OCI-LY3 (cell line): ENCODE measurements at regions not wholly inside any gene's neighbourhood (a gene's known extent, or its start where the extent isn't known, plus 50 kb on each side); places are given as distances from the start of the nearest gene placed in this dataset.

Experiments used
- H2AFZ ChIP-seq: fragments of 200-600, 300-600 bp; shearing (Covaris generic); 2 replicates; pipeline ENCODE4 v1.6.0; 2014; ENCODE audit warnings: antibody characterized with exemption, low read depth, low read length
- H3K27ac ChIP-seq: fragments of 200-600, 300-600 bp; sonication (generic); 2 replicates; pipeline ENCODE4 v1.5.1; 2014; ENCODE audit warnings: mild to moderate bottlenecking, low read length, moderate library complexity, mixed read lengths
- H3K27me3 ChIP-seq: fragments of 200-600, 300-600 bp; sonication (generic); 2 replicates; pipeline ENCODE4 v1.6.1; 2014; ENCODE audit warnings: low read depth, low read length, mixed read lengths
- H3K36me3 ChIP-seq: fragments of 200-600, 300-600 bp; sonication (generic); replicated peaks from 2 replicates; pipeline ENCODE3; 2014; ENCODE audit warnings: low read depth, low read length, mixed read lengths
- H3K4me1 ChIP-seq: fragments of 300-600, 200-600 bp; sonication (generic); 2 replicates; pipeline ENCODE4 v1.6.1; 2014; ENCODE audit warnings: low read length, mixed read lengths
- H3K4me2 ChIP-seq: fragments of 200-600, 300-600 bp; sonication (generic); 2 replicates; pipeline ENCODE4 v1.6.1; 2014; ENCODE audit warnings: low read length, mixed read lengths
- H3K4me3 ChIP-seq: fragments of 300-600, 200-600 bp; sonication (generic); 2 replicates; pipeline ENCODE4 v1.5.1; 2014; ENCODE audit warnings: antibody characterized with exemption, mild to moderate bottlenecking, low read length, moderate library complexity
- H3K79me2 ChIP-seq: fragments of 300-600, 200-600 bp; shearing (Covaris generic); 2 replicates; pipeline ENCODE4 v1.6.1; 2014; ENCODE audit warnings: mild to moderate bottlenecking, low read length, mixed read lengths
- H3K9ac ChIP-seq: fragments of 300-600, 200-600 bp; shearing (Covaris generic); 2 replicates; pipeline ENCODE4 v1.6.0; 2014; ENCODE audit warnings: mild to moderate bottlenecking, low read length, moderate library complexity
- H3K9me3 ChIP-seq: fragments of 200-600, 300-600 bp; shearing (Covaris generic); 2 replicates; pipeline ENCODE4 v1.6.1; 2014; ENCODE audit warnings: low read length, mixed read lengths; ENCODE audit not compliant: insufficient read depth
- H4K20me1 ChIP-seq: fragments of 200-600, 300-600 bp; sonication (generic); 2 replicates; pipeline ENCODE4 v1.6.1; 2016; ENCODE audit warnings: low read length, mixed read lengths; ENCODE audit not compliant: insufficient read depth
- EZH2phosphoT487 ChIP-seq: fragments of 200-600 bp; shearing (Covaris generic); IDR thresholded peaks from 2 replicates; pipeline ENCODE4 v1.6.1; 2018; ENCODE audit warnings: antibody characterized with exemption, mixed run types, low read depth
- TF ChIP-seq, protein P1 (sequence below): fragments of 200-600, 300-600 bp; sonication (generic); IDR thresholded peaks from 2 replicates; pipeline ENCODE4 v1.5.1; 2014; ENCODE audit warnings: antibody characterized with exemption, low read length, low read depth

DNA sequence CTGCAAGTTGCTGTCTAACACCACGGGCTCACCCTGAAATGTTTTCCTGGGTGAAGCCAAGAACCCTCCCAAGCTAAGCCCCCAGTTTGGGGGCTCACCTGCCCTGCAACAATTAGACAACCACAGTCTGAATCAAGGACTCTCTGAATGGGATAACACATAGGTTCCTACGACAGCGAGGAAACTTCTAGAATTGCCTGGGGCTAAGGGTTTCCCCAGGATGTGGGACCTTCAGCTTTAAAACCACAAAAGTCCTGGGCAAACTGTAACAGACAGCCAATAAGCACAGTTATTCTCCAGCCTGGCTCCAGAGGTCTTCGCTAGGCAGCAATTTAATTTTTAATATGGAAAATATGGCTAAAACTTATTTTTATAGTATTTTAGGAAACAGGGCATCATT is 162.6 kb downstream of the PRKX start:
- Histone ChIP-seq H2AFZ (no peak overlapping the region), H4K20me1 (no peaks in the 10 kb centered on the region), H3K4me3 (no peak overlapping the region), H3K27me3 (no peaks in the 10 kb centered on the region), H3K4me2 (no peak overlapping the region), H3K9ac (no peak overlapping the region), H3K36me3 (no peaks in the 10 kb centered on the region), H3K4me1 (no peaks in the 10 kb centered on the region), H3K27ac (no peak overlapping the region), H3K9me3 (no peaks in the 10 kb centered on the region), H3K79me2 (no peaks in the 10 kb centered on the region)
- no peak for TF ChIP-seq EZH2phosphoT487
- TF ChIP-seq, protein P1, sequence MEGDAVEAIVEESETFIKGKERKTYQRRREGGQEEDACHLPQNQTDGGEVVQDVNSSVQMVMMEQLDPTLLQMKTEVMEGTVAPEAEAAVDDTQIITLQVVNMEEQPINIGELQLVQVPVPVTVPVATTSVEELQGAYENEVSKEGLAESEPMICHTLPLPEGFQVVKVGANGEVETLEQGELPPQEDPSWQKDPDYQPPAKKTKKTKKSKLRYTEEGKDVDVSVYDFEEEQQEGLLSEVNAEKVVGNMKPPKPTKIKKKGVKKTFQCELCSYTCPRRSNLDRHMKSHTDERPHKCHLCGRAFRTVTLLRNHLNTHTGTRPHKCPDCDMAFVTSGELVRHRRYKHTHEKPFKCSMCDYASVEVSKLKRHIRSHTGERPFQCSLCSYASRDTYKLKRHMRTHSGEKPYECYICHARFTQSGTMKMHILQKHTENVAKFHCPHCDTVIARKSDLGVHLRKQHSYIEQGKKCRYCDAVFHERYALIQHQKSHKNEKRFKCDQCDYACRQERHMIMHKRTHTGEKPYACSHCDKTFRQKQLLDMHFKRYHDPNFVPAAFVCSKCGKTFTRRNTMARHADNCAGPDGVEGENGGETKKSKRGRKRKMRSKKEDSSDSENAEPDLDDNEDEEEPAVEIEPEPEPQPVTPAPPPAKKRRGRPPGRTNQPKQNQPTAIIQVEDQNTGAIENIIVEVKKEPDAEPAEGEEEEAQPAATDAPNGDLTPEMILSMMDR, result no peak

DNA sequence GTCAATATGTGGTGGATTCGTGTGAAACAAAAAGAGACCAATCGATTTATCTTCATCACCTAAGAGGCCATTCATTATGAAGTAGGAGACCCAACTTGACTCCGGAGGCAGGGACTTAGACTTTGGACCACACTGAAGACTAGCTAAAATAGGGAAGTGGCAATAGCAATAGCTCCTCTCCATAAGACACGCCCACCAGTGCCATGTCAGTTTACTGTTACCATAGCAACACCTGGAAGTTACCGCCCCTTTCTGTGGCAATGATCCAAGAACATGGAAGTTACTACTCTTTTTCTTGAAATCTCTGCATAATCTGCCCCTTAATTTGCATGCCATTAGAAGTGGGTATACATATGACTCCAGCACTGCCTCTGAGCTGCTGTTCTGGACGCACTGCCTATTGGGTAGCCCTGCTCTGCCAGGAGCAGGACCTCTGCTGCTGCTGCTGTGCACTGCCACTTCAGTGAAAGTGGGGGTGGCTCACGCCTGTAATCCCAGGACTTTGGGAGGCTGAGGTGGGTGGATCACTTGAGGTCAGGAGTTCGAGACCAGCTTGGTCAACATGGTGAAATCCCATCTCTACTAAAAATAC is 163.2 kb downstream of the PRKX start:
- no peak overlapping the region for H3K4me2 ChIP-seq
- no peak overlapping the region for H3K4me3 ChIP-seq
- H3K27ac ChIP-seq, result no peak overlapping the region
- H3K9ac ChIP-seq, result no peak overlapping the region
- no peaks in the 10 kb centered on the region for H4K20me1 ChIP-seq
- H3K9me3 ChIP-seq, result no peaks in the 10 kb centered on the region
- no peak for TF ChIP-seq EZH2phosphoT487
- TF ChIP-seq, protein P1, result no peak
- no peaks in the 10 kb centered on the region for H3K79me2 ChIP-seq
- H3K4me1 ChIP-seq, result no peaks in the 10 kb centered on the region
- H2AFZ ChIP-seq, result no peak overlapping the region
- no peaks in the 10 kb centered on the region for H3K27me3 ChIP-seq
- H3K36me3 ChIP-seq, result no peaks in the 10 kb centered on the region

DNA sequence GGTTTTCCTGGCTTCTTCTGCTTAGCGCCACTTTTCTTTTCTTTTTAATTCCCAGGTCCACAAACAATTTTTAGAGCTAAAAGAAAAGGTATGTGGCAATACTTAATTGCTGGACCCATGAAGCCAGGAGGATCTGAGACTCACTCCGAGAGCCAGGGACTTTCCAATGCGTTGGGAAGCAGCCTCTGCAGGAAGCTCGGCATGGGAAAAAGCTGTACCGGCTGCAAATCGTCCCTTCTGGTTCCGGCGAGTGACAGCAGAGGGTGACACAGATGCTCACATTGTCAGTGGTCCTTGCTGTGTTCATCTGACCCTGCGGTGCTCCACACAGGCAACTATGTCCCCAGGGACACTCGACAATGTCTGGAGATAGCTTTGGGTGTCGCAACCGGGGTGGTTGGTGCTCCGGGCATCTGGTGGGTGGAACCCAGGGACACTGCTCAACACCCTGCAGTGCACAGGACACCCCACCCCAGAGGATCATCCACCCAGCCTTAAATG is 164.0 kb downstream of the PRKX start:
- no peak overlapping the region for H2AFZ ChIP-seq
- H3K27me3 ChIP-seq, result no peaks in the 10 kb centered on the region
- no peaks in the 10 kb centered on the region for H3K36me3 ChIP-seq
- H3K4me3 ChIP-seq, result no peak overlapping the region
- H3K4me2 ChIP-seq, result no peak overlapping the region
- H4K20me1 ChIP-seq, result no peaks in the 10 kb centered on the region
- no peaks in the 10 kb centered on the region for H3K4me1 ChIP-seq
- H3K9me3 ChIP-seq, result no peaks in the 10 kb centered on the region
- no peak overlapping the region for H3K9ac ChIP-seq
- no peaks in the 10 kb centered on the region for H3K79me2 ChIP-seq
- TF ChIP-seq EZH2phosphoT487, result no peak
- TF ChIP-seq, protein P1, result no peak
- no peak overlapping the region for H3K27ac ChIP-seq

DNA sequence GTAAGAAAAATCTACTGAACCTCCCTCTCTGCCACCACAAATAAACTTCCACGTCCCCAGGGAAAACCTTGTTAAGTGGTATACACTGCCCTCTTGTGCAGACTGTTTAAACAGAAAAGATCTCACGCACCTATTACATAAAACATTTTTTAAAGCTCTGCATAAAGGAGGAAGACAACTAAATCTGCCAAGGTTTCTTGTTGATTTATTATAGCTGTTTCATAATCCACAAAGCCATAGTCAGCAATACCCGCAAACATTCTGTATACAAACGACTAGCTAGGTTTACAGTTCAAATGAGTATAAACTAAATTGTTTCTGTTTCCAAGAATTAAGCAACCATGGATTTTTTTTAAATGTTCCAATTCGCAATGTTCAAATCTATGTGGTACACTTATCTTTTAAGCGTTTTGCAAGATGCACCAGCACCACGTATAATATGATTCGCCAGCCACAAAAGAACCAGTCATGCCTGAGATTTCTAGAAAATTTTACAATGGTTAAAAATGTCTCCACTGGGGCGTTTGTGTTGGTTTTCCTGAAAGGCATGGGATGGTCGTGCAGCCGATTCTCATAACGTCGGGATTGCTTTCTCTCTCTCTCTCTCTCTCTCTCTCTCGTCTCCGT is 164.6 kb downstream of the PRKX start:
- H3K36me3 ChIP-seq, result no peaks in the 10 kb centered on the region
- H3K4me2 ChIP-seq, result no peak overlapping the region
- H4K20me1 ChIP-seq, result no peaks in the 10 kb centered on the region
- H3K9ac ChIP-seq, result no peak overlapping the region
- no peak overlapping the region for H2AFZ ChIP-seq
- TF ChIP-seq, protein P1, result peak; percentile 39
- TF ChIP-seq EZH2phosphoT487, result no peak
- no peaks in the 10 kb centered on the region for H3K79me2 ChIP-seq
- H3K4me3 ChIP-seq, result no peak overlapping the region
- H3K27me3 ChIP-seq, result no peaks in the 10 kb centered on the region
- no peaks in the 10 kb centered on the region for H3K9me3 ChIP-seq
- H3K27ac ChIP-seq, result no peak overlapping the region
- H3K4me1 ChIP-seq, result no peaks in the 10 kb centered on the region
